Glomerular endothelial cell (primary cell): ENCODE measurements at regions not wholly inside any gene's neighbourhood (a gene's known extent, or its start where the extent isn't known, plus 50 kb on each side); places are given as distances from the start of the nearest gene placed in this dataset.
"Not testable (repeated sequence)": the region's sequence is repeated elsewhere in the genome, so short reads cannot be mapped to it uniquely, and the experiment has no call there.

ENCODE experiments used
- DNase-seq: peaks from one replicate; pipeline ENCODE4 v3.0.0-alpha.2; 2011; ENCODE audit warnings: low read depth, low spot score; ENCODE audit errors: extremely low read depth

DNA sequence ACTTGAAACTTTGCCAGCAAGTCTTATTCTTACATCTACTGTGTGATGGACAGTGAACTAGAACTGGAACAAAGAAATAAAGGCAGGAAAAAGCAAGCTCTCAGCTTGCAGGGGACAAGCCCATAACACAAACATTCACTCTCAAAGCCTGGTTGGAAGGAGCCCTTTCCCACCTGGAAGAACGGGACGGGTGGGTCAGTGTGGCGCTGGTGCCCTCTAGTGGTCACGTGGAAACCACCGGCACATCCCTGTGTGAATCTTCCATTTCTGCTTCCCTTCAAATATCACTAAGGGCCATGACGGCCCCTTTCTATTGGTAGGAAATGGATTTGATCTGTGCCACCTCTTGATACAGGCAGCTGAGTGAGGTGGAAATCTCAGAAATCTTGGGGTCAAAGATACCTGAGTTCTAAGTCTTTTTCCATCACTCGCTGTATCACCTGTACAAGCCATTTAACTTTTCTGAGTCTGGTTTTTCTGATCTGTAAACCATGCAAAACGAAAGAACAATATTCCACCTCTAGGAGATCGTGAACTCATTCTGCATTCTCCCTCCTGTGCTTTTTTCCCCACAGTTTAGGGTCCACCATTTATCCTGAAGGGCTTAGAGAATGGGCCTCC lies 211.6 kb downstream of the MSX2 start:
- no peak for DNase-seq

- DNase-seq = not testable (repeated sequence)
These were observed 206.7 kb downstream of the MSX2 start for GRCh38 chr5:174931033-174931432.

- no peak for DNase-seq
These were observed 201.2 kb downstream of the MSX2 start for GRCh38 chr5:174925586-174925985.

DNA sequence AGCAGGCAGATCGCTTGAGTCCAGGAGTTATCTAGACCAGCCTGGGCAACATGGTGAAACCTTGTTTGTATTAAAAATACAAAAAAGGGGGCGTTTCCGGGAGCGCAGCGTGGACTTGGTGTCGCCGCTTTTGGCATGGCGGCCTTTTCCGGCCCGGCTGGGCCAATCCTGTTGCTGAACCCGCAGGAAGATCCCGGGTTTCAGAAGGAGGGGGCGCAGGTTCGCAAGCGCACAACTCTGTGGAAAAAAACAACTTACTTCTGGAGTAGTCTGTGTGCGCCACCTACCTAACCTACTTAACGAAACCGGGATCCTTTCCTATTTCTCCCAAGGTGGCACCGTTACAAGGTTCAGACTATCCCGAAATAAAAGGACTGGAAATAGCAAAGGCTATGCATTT lies 198.6 kb downstream of the MSX2 start:
- DNase-seq = no peak

GRCh38 chr5:174920906-174921550 lies 196.6 kb downstream of the MSX2 start:
- DNase-seq = no peak

DNA sequence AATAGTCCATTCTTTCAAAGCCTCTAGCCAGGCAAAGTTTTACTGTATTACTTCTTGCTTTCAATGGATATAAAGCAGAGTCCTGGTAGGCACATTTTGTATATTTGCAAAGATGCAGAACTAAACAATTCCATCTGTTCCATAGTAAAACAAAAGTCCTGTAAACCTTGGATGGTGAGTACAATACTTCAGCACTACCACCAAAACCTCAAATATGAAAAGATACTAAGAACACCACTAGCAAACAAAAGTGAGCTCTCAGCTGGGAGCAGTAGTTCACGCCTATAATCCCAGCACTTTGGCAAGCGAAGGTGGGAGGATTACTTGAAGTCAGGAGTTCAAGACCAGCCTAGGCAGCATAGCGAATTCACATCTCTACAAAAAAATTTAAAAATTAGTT lies 195.0 kb downstream of the MSX2 start:
- DNase-seq = no peak

DNA sequence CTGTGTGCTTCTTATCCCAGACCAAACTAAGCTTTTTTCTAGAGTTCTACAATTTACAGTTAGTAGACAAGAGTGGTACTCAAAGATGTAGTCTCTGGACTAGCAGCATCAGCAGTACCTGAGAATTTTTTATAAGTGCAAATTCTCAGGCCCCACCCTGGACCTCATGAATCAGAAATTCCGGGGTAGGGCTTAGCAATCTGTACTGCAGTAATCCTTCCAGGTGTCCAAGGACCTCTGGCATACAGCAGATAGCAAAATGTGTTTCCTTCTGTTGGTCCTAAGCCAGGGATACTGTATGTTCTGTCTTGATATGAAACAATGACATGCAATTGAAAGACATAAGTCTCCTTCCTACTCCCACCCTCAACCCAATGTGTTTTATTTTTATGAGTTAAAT lies 194.3 kb downstream of the MSX2 start:
- no peak for DNase-seq

DNA sequence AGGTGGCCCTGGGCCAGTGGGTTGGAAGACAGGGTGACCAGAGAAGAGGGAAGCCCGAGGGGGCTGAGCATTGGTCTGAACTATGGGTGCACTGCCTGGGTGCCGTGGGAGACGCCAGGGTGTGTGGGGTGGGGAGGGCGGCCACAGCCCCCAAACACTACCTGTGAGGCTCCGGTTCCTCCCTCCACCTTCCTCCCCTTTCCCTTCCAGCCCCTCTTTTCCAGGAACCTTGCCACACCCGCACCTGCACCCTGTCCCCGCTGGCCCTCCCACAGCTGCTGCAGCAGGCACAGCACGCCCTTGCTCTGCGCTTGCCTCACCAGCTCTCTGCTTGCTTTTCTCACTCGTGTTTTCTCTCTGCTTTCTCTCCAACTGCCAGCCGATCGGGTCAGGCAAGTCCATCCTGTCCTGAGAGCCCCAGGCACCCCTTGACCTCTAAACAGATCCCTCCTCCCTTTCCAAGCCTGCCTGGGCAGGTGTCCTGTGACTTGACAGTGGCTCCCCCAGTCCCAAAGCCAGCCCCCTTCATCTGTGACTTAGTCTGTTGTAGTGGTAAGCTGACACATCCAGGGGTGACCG lies 193.7 kb downstream of the MSX2 start:
- DNase-seq = no peak

- DNase-seq = not testable (repeated sequence)
These were observed 193.1 kb downstream of the MSX2 start for GRCh38 chr5:174917435-174917834.

- not testable (repeated sequence) for DNase-seq
These were observed 192.5 kb downstream of the MSX2 start for GRCh38 chr5:174916924-174917323.

DNA sequence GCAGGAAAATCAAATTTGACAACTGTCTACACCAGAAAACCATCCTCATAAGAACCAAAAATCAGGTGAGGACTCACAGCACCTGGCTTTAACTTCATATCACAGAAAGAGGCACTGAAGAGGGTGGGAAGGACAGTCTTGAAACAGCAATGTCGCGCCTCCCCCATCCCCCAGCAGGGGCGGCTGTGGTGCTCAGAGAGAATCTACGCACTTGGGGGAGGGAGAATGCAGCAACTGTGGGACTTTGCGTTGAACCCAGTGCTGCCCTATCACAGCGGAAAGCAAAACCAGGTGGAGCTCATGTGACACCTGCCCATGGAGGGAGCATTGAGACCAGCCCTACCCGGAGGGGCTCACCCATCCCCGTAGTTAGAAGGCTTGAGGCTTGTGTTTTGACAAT lies 191.8 kb downstream of the MSX2 start:
- DNase-seq = no peak

- DNase-seq = no peak
These were observed 186.7 kb downstream of the MSX2 start for GRCh38 chr5:174911118-174911517.

GRCh38 chr5:174910245-174910737 lies 185.9 kb downstream of the MSX2 start:
- DNase-seq = no peak

DNA sequence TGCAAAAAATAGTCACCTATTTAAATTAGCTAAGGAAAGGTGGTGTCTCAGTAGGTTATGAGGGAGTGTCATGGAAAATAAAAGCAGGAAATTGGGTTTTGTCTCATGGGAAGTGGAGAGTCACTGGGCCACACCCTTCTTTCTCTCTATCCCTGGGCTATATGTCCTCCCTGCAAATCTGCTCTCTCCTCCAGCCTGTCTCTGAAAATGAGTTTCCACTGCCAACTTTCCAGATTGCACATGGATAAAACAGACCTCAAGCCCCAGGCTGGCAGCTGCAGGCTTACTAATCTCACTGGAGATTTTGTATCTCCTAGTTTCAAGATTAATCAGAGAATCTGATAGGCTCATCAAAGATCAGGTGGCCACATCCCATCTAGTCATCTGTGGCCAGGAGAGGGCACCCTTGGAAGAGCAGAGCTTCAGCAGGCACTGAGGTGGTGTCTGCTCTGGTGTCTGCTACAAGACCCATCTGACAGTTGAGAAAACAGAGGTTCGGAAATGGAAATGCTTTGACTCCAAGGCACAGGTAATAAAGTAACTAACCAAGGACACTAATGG lies 178.9 kb downstream of the MSX2 start:
- DNase-seq = no peak

- no peak for DNase-seq
These were observed 177.0 kb downstream of the MSX2 start for GRCh38 chr5:174901336-174901735.

GRCh38 chr5:174900240-174900865 lies 176.0 kb downstream of the MSX2 start:
- no peak for DNase-seq

GRCh38 chr5:174897281-174897950 lies 173.0 kb downstream of the MSX2 start:
- DNase-seq = no peak

DNA sequence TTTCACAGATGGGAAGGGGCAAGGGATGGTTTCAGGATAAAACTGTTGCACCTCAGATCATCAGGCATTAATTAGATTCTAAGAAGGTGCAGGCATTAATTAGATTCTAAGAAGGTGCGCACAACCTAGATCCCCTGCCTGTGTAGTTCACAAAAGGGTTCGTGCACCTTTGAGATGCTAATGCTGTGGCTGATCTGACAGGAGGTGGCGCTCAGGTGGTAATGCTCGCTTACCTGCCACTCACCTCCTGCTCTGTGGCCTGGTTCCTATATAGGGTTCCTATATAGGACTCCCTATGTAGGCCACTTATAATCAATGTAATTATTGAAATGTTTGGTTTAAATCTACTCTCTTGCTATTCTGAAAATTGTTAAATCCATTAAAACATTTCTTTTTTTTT lies 171.0 kb downstream of the MSX2 start:
- no peak for DNase-seq

- DNase-seq = no peak
These were observed 168.4 kb downstream of the MSX2 start for GRCh38 chr5:174892742-174893141.

GRCh38 chr5:174880412-174881200 lies 156.2 kb downstream of the MSX2 start:
- not testable (repeated sequence) for DNase-seq
